H9 (cell line): ENCODE measurements at regions not wholly inside any gene's neighbourhood (a gene's known extent, or its start where the extent isn't known, plus 50 kb on each side); places are given as distances from the start of the nearest gene placed in this dataset.

Experiments
- DNase-seq: peaks from one replicate; pipeline ENCODE4 v3.0.0-alpha.2; 2017
- H2AFZ ChIP-seq: one replicate; pipeline ENCODE4 v1.6.1; 2013; ENCODE audit warnings: mild to moderate bottlenecking, low read length, control low read depth, moderate library complexity
- H2AK5ac ChIP-seq: 2 replicates; pipeline ENCODE4 v1.6.1; 2013; ENCODE audit warnings: low read length, control low read depth, mixed read lengths; ENCODE audit not compliant: insufficient read length
- H2BK120ac ChIP-seq: one replicate; pipeline ENCODE4 v1.6.1; 2013; ENCODE audit warnings: low read depth, mild to moderate bottlenecking, low read length, control low read depth, inconsistent platforms; ENCODE audit not compliant: poor library complexity, severe bottlenecking
- H2BK12ac ChIP-seq: 2 replicates; pipeline ENCODE4 v1.6.1; 2013; ENCODE audit warnings: low read length, control low read depth, mixed read lengths, low read depth; ENCODE audit not compliant: insufficient read length
- H2BK15ac ChIP-seq: 2 replicates; pipeline ENCODE4 v1.6.1; 2013; ENCODE audit warnings: low read depth, low read length, control low read depth
- H2BK20ac ChIP-seq: one replicate; pipeline ENCODE4 v1.6.1; 2013; ENCODE audit warnings: low read depth, mild to moderate bottlenecking, low read length, control low read depth, inconsistent platforms; ENCODE audit not compliant: poor library complexity, severe bottlenecking
- H2BK5ac ChIP-seq: 2 replicates; pipeline ENCODE4 v1.6.1; 2013; ENCODE audit warnings: low read length, control low read depth, mixed read lengths; ENCODE audit not compliant: insufficient read length
- H3K14ac ChIP-seq: 2 replicates; pipeline ENCODE4 v1.6.1; 2013; ENCODE audit warnings: low read length, control low read depth; ENCODE audit not compliant: insufficient read depth
- H3K18ac ChIP-seq: 2 replicates; pipeline ENCODE4 v1.6.1; 2013; ENCODE audit warnings: low read depth, mild to moderate bottlenecking, mixed read lengths, low read length, control low read depth; ENCODE audit not compliant: insufficient read length
- H3K23ac ChIP-seq: 2 replicates; pipeline ENCODE4 v1.6.1; 2013; ENCODE audit warnings: low read length, control low read depth, mixed read lengths, low read depth; ENCODE audit not compliant: insufficient read length
- H3K23me2 ChIP-seq: 2 replicates; pipeline ENCODE4 v1.6.1; 2013; ENCODE audit warnings: low read depth, mild to moderate bottlenecking, mixed read lengths, low read length, control low read depth; ENCODE audit not compliant: insufficient read length, poor library complexity, severe bottlenecking
- H3K27ac ChIP-seq: 2 replicates; pipeline ENCODE4 v1.5.1; 2013; ENCODE audit warnings: low read length, control low read depth, mixed read lengths, low read depth; ENCODE audit not compliant: insufficient read length
- H3K27me3 ChIP-seq: 2 replicates; pipeline ENCODE4 v1.6.1; 2013; ENCODE audit warnings: low read length, control low read depth, inconsistent platforms; ENCODE audit not compliant: insufficient read depth
- H3K4ac ChIP-seq: 2 replicates; pipeline ENCODE4 v1.6.1; 2013; ENCODE audit warnings: low read depth, mild to moderate bottlenecking, control low read depth, inconsistent platforms, low read length, moderate library complexity
- H3K4me1 ChIP-seq: 2 replicates; pipeline ENCODE4 v1.6.1; 2013; ENCODE audit warnings: low read length, control low read depth, inconsistent platforms; ENCODE audit not compliant: insufficient read depth
- H3K4me2 ChIP-seq: 2 replicates; pipeline ENCODE4 v1.6.1; 2013; ENCODE audit warnings: low read length, control low read depth, mixed read lengths; ENCODE audit not compliant: insufficient read length, insufficient read depth
- H3K56ac ChIP-seq: 2 replicates; pipeline ENCODE4 v1.6.1; 2013; ENCODE audit warnings: low read depth, mild to moderate bottlenecking, mixed read lengths, low read length, control low read depth; ENCODE audit not compliant: insufficient read length
- H3K79me1 ChIP-seq: 2 replicates; pipeline ENCODE4 v1.6.1; 2013; ENCODE audit warnings: low read depth, mild to moderate bottlenecking, moderate library complexity, low read length, control low read depth, inconsistent platforms; ENCODE audit not compliant: insufficient read depth, poor library complexity, severe bottlenecking
- H3K79me2 ChIP-seq: 2 replicates; pipeline ENCODE4 v1.6.1; 2013; ENCODE audit warnings: low read length, control low read depth, inconsistent platforms; ENCODE audit not compliant: insufficient read depth
- H3K9ac ChIP-seq: 2 replicates; pipeline ENCODE4 v1.6.1; 2013; ENCODE audit warnings: low read length, control low read depth, mixed read lengths; ENCODE audit not compliant: insufficient read length; ENCODE audit errors: extremely low read depth
- H3K9me3 ChIP-seq: one replicate; pipeline ENCODE4 v1.6.1; 2013; ENCODE audit warnings: low read depth, low read length, inconsistent platforms; ENCODE audit not compliant: control insufficient read depth
- H3T11ph ChIP-seq: one replicate; pipeline ENCODE4 v1.6.1; 2013; ENCODE audit warnings: mild to moderate bottlenecking, low read length, control low read depth, inconsistent platforms
- H4K20me1 ChIP-seq: one replicate; pipeline ENCODE4 v1.6.1; 2013; ENCODE audit not compliant: control insufficient read depth, insufficient read length, insufficient read depth
- H4K5ac ChIP-seq: 2 replicates; pipeline ENCODE4 v1.6.1; 2013; ENCODE audit warnings: low read depth, mild to moderate bottlenecking, mixed read lengths, low read length, control low read depth; ENCODE audit not compliant: insufficient read length
- H4K8ac ChIP-seq: replicated peaks from 2 replicates; pipeline ENCODE4 v1.6.1; 2013; ENCODE audit warnings: low read length, control low read depth, mixed read lengths, low read depth; ENCODE audit not compliant: insufficient read length
- H4K91ac ChIP-seq: 2 replicates; pipeline ENCODE4 v1.6.1; 2013; ENCODE audit warnings: low read depth, mild to moderate bottlenecking, moderate library complexity, mixed read lengths, low read length, control low read depth; ENCODE audit not compliant: insufficient read length
- H3K27ac Mint-ChIP-seq, 3 experiments: 2 replicates in 2 of 3; 3 replicates in 1 of 3; pipeline ENCODE4 v1.8.0; 2020 to 2021; ENCODE audit warnings: mixed read lengths in 3 of 3, mild to moderate bottlenecking in 1 of 3, moderate library complexity in 1 of 3
- H3K27me3 Mint-ChIP-seq: 2 replicates; pipeline ENCODE4 v1.8.0; 2021; ENCODE audit warnings: low read depth, mild to moderate bottlenecking, moderate library complexity, mixed read lengths
- H3K36me3 Mint-ChIP-seq, 3 experiments: 2 replicates in 2 of 3; 3 replicates in 1 of 3; pipeline ENCODE4 v1.8.0; 2020 to 2021; ENCODE audit warnings: low read depth in 3 of 3, mixed read lengths in 3 of 3; ENCODE audit not compliant: insufficient read depth in 1 of 3
- H3K4me1 Mint-ChIP-seq, 2 experiments: 2 replicates each; pipeline ENCODE4 v1.8.0; 2020; ENCODE audit warnings: mixed read lengths in 2 of 2
- H3K4me3 Mint-ChIP-seq, 2 experiments: 2 replicates in 1 of 2; 3 replicates in 1 of 2; pipeline ENCODE4 v1.8.0; 2020 to 2021; ENCODE audit warnings: mild to moderate bottlenecking in 2 of 2, mixed read lengths in 2 of 2, moderate library complexity in 1 of 2
- H3K9me3 Mint-ChIP-seq, 2 experiments: 2 replicates in 1 of 2; 3 replicates in 1 of 2; pipeline ENCODE4 v1.8.0; 2020; ENCODE audit warnings: mild to moderate bottlenecking in 2 of 2, mixed read lengths in 2 of 2, moderate library complexity in 1 of 2
- WGBS: extraction: QIAGEN DNeasy Blood & Tissue Kit; methylation state at CpG from one replicate; pipeline ENCODE4 v1.1.7; 2013; ENCODE audit warnings: missing lambda C conversion rate, low lambda C conversion rate, mixed read lengths; ENCODE audit not compliant: insufficient read length; ENCODE audit errors: extremely low coverage; 5-methylcytosine and 5-hydroxymethylcytosine counted together
- TF ChIP-seq, protein P1 (sequence below): fragments of 200-600 bp; sonication (generic); conservative IDR thresholded peaks from 3 replicates; pipeline ENCODE4 v1.8.0; 2021; ENCODE audit warnings: antibody characterized with exemption, mild to moderate bottlenecking

DNA sequence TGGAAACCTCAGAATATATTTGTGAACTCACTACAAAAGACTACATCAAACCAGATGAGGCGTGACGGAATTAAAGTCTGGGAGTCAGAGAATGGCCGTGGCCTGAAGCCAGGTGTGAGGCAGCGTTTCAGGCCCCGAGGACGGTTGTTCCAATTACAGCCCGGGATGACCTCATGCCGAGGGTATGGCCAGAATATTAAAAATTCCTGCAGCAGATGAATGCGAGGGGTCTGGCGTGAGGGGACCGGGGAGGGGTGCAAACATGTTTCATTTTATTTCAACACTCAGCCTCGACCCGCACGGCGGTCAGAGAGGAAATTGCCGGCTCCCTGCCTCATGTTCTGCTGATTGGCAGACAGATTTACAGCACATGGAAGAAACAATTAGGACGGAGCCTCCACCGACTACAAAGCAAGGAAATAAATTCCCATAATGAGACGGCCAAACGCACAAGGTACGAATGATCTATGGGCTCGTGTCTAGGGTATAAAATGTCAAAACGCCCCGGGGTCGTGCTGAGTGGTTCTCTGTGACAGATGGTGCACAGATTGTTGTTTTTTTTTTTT, 289.7 kb downstream of the SHOX start:
- Histone ChIP-seq H2AK5ac (no peak overlapping the region), H3K18ac (no peak overlapping the region), H3K4ac (no peak overlapping the region), H4K5ac (no peak overlapping the region), H3K56ac (no peak overlapping the region), H3K4me2 (no peak overlapping the region), H3K79me2 (no peaks in the 10 kb centered on the region), H2BK12ac (no peak overlapping the region), H2BK5ac (no peak overlapping the region), H2AFZ (no peak overlapping the region), H3K27me3 (no peaks in the 10 kb centered on the region), H3K79me1 (no peaks in the 10 kb centered on the region), H3K23me2 (no peaks in the 10 kb centered on the region), H4K20me1 (no peaks in the 10 kb centered on the region), H3K9ac (no peak overlapping the region), H4K8ac (no peak overlapping the region), H3K27ac (no peak overlapping the region), H3K4me1 (no peaks in the 10 kb centered on the region), H3K14ac (no peak overlapping the region), H4K91ac (no peak overlapping the region), H2BK15ac (no peak overlapping the region), H2BK120ac (no peak overlapping the region), H3T11ph (no peak overlapping the region), H2BK20ac (no peak overlapping the region), H3K23ac (no peak overlapping the region), H3K9me3 (no peaks in the 10 kb centered on the region)
- Mint-ChIP-seq H3K9me3 (no peaks in the 10 kb centered on the region), H3K27me3 (peaks cover 5% of the 10 kb centered on the region), H3K4me1 (peaks cover 0 to 5% of the 10 kb centered on the region in 2 experiments; a peak in 2 of 4 replicates), H3K27ac (no peak overlapping the region; a peak in 1 of 7 replicates), H3K4me3 (no peak overlapping the region), H3K36me3 (no peaks in the 10 kb centered on the region)
- WGBS: no CpG with 5 or more reads among the region's 25 CpGs
- TF ChIP-seq, protein P1, sequence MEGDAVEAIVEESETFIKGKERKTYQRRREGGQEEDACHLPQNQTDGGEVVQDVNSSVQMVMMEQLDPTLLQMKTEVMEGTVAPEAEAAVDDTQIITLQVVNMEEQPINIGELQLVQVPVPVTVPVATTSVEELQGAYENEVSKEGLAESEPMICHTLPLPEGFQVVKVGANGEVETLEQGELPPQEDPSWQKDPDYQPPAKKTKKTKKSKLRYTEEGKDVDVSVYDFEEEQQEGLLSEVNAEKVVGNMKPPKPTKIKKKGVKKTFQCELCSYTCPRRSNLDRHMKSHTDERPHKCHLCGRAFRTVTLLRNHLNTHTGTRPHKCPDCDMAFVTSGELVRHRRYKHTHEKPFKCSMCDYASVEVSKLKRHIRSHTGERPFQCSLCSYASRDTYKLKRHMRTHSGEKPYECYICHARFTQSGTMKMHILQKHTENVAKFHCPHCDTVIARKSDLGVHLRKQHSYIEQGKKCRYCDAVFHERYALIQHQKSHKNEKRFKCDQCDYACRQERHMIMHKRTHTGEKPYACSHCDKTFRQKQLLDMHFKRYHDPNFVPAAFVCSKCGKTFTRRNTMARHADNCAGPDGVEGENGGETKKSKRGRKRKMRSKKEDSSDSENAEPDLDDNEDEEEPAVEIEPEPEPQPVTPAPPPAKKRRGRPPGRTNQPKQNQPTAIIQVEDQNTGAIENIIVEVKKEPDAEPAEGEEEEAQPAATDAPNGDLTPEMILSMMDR: no peak
- DNase-seq: no peak
